GM12891 (cell line): ENCODE measurements at regions not wholly inside any gene's neighbourhood (a gene's known extent, or its start where the extent isn't known, plus 50 kb on each side); places are given as distances from the start of the nearest gene placed in this dataset.

Source experiments
- POLR2A ChIP-seq: IDR thresholded peaks from 2 replicates; pipeline ENCODE4 v1.6.1; 2011; ENCODE audit warnings: low read depth, low read length, control low read depth
- POLR2AphosphoS5 ChIP-seq: IDR thresholded peaks from 2 replicates; pipeline ENCODE4 v1.6.1; 2011; ENCODE audit warnings: low read depth, low read length, control low read depth

GRCh38 chr21:27104846-27105431 lies 138.1 kb upstream of the ADAMTS5 start:
- TF ChIP-seq POLR2A: no peak
- no peak for TF ChIP-seq POLR2AphosphoS5
